ENCODE measurements at regions not wholly inside any gene's neighbourhood (a gene's known extent, or its start where the extent isn't known, plus 50 kb on each side); places are given as distances from the start of the nearest gene placed in this dataset.

DNA sequence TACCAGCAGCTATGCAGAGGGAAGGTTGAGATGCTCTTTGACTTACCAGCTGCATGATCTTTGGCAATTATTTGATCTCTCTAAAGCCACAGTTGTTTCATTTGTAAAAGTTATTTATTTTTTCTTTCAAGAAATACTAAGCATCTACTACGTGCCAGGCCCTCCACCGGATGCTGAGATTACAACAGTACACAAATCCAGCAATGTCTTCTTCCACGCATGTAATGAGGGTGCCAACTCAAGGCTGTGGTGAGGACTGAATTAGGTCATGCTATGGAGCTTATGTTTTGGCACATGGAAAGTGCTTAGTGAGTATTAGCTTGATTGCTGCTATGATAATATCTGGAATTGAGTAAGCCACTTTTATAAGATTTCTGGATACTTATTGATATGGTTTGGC is 358.2 kb downstream of the IRS2 start:
- WGBS, 2 donors, result 79 to 80% methylated on average over 3 of the region's 3 CpGs
- Histone ChIP-seq H3K9me3 (peaks cover 0 to 7% (median 0%) of the 10 kb centered on the region in 3 donors), H3K27me3 (no peaks in the 10 kb centered on the region), H3K4me3 (no peak overlapping the region), H3K36me3 (replicated peaks in 1 of 2; ENCODE audit: insufficient read depth in 1 of 2, low read depth in 2 of 2) (no peaks in the 10 kb centered on the region), H3K27ac (no peak overlapping the region), H3K4me1 (no peaks in the 10 kb centered on the region)
- ATAC-seq (no peak), DNase-seq (no peak)
- intact Hi-C loops (cut with DNase I), result no loop called here
- TF ChIP-seq, protein P1, sequence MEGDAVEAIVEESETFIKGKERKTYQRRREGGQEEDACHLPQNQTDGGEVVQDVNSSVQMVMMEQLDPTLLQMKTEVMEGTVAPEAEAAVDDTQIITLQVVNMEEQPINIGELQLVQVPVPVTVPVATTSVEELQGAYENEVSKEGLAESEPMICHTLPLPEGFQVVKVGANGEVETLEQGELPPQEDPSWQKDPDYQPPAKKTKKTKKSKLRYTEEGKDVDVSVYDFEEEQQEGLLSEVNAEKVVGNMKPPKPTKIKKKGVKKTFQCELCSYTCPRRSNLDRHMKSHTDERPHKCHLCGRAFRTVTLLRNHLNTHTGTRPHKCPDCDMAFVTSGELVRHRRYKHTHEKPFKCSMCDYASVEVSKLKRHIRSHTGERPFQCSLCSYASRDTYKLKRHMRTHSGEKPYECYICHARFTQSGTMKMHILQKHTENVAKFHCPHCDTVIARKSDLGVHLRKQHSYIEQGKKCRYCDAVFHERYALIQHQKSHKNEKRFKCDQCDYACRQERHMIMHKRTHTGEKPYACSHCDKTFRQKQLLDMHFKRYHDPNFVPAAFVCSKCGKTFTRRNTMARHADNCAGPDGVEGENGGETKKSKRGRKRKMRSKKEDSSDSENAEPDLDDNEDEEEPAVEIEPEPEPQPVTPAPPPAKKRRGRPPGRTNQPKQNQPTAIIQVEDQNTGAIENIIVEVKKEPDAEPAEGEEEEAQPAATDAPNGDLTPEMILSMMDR (IDR thresholded peaks at IDR 0.05), result no peak
- TF ChIP-seq POLR2A (IDR thresholded peaks at IDR 0.05), result no peak

DNA sequence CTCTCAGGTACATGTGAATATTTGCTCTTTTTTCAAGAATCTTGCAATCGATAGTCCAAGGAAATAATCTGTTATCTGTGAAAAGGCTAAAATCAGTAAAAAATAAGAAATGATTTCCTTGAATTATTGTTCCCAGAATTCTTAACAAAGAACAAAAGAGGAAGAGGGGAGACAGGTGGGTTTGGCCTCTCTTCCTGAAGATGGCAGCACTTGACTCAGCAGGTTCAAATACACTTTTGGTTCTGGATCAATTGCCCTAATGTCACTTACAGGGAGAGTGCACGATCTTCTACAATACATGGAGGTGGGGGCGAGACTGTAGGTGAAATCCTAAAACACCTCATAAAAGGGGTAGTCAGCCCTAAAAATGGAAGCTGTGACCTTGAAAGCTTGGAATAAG is 358.7 kb downstream of the IRS2 start:
- 59 to 66% methylated on average over 3 of the region's 3 CpGs for WGBS, 2 donors

DNA sequence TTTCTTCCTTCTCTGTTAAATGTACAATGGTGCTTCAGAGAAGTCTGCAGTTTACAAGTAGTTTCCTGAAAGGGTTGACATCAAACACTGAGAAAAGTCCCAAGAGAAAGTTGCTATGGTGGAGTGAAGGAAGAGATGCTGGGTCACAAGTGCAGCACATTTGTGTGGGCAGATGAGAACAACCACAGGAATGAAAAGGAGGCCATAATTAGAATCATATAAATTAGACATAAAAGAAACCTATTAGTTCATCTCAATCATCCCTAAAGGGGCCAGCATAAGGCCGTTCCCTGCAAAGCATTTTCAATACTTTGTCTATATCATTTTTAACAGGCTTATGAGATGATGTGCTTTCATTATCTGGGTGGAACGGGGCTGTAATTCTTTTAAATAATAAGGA is 359.2 kb downstream of the IRS2 start:
- intact Hi-C loops (cut with DNase I), result no loop called here
- 60 to 61% methylated on average over 2 of the region's 2 CpGs for WGBS, 2 donors
- TF ChIP-seq POLR2A (IDR thresholded peaks at IDR 0.05), result no peak
- TF ChIP-seq, protein P1 (IDR thresholded peaks at IDR 0.05), result no peak

More for the DNA sequence above, 358.7 kb downstream of the IRS2 start:
- H3K4me1 ChIP-seq, result no peaks in the 10 kb centered on the region
- no peaks in the 10 kb centered on the region for H3K36me3 ChIP-seq (replicated peaks in 1 of 2; ENCODE audit: insufficient read depth in 1 of 2, low read depth in 2 of 2)
- H3K27me3 ChIP-seq, result no peaks in the 10 kb centered on the region
- H3K4me3 ChIP-seq, result no peak overlapping the region
- intact Hi-C loops (cut with DNase I), result no loop called here
- no peak overlapping the region for H3K27ac ChIP-seq
- no peak for ATAC-seq
- no peak for TF ChIP-seq POLR2A (IDR thresholded peaks at IDR 0.05)
- TF ChIP-seq, protein P1 (IDR thresholded peaks at IDR 0.05), result no peak
- no peak for DNase-seq
- peaks cover 0 to 7% (median 0%) of the 10 kb centered on the region in 3 donors for H3K9me3 ChIP-seq

DNA sequence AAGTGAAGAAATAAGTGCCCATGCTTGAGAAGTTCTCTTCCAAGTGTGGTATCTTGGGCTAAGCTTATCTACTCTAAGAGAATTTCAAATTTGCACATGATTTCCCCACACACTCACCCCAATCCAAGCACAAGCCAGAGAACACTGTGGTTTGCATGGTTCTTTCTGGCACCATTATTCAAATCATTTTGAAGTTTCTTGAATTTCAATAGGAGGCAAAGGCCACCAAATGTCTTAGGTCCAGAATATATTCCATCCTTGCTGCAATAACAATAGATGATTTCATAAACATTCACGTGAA is 359.7 kb downstream of the IRS2 start:
- no peaks in the 10 kb centered on the region for H3K36me3 ChIP-seq (replicated peaks in 1 of 2; ENCODE audit: insufficient read depth in 1 of 2, low read depth in 2 of 2)
- no peak overlapping the region for H3K4me3 ChIP-seq
- no peak overlapping the region for H3K27ac ChIP-seq
- WGBS, 2 donors, result 69 to 75% methylated on average over 1 of the region's 1 CpG
- H3K27me3 ChIP-seq, result no peaks in the 10 kb centered on the region
- intact Hi-C loops (cut with DNase I), result no loop called here
- DNase-seq (no peak), ATAC-seq (no peak)
- H3K4me1 ChIP-seq, result no peaks in the 10 kb centered on the region
- TF ChIP-seq, protein P1 (IDR thresholded peaks at IDR 0.05), result no peak
- no peak for TF ChIP-seq POLR2A (IDR thresholded peaks at IDR 0.05)
- no peaks in the 10 kb centered on the region for H3K9me3 ChIP-seq

More for the DNA sequence above, 359.2 kb downstream of the IRS2 start:
- H3K27ac ChIP-seq, result no peak overlapping the region
- no peaks in the 10 kb centered on the region for H3K27me3 ChIP-seq
- H3K4me3 ChIP-seq, result no peak overlapping the region
- no peak for DNase-seq
- no peaks in the 10 kb centered on the region for H3K4me1 ChIP-seq
- ATAC-seq, result no peak
- no peaks in the 10 kb centered on the region for H3K36me3 ChIP-seq (replicated peaks in 1 of 2; ENCODE audit: insufficient read depth in 1 of 2, low read depth in 2 of 2)
- H3K9me3 ChIP-seq, result peaks cover 0 to 1% (median 0%) of the 10 kb centered on the region in 3 donors

DNA sequence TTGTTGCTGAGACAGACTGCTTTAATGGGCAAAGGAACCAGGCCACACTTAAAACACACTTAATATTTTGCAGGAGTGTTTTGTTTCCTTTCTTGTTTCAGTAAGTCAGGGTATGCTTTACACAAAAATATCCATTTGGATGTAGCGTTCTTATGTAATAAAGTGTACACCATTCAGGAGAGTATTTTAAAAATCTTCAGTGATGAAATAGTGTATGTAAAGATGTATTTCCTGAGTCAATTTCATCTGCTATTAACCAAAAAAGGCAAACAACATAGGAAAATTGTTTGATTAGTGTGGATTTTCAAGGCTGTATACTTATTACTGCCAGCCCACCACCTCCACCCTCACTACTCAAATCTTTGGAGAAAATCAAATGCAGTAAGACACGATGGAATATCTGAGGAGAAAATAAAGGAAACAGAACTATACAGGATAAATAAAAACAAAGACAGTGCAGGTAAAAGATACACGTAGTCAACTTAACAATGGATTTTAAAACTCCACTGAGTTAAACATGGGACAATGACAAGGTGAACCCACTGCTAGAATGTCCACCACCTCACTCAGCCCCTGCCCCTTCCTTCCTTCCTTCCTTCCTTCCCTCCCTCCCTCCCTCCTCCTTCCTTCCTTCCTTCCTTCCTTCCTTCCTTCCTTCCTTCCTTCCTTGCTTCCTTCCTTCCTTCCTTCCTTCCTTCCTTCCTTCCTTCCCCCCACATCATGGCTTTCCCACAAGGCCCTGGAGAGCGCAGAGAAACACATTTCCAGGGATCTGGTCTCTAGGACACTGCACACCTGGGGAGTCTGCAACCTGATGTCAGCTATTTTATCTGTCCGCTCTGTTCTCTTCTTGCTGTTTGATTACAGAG is 360.3 kb downstream of the IRS2 start:
- no peaks in the 10 kb centered on the region for H3K9me3 ChIP-seq
- ATAC-seq (no peak), DNase-seq (no peak)
- no peaks in the 10 kb centered on the region for H3K4me1 ChIP-seq
- H3K36me3 ChIP-seq (replicated peaks in 1 of 2; ENCODE audit: insufficient read depth in 1 of 2, low read depth in 2 of 2), result no peaks in the 10 kb centered on the region
- intact Hi-C loops (cut with DNase I), result no loop called here
- WGBS, 2 donors, result 66 to 70% methylated on average over 5 of the region's 5 CpGs
- no peaks in the 10 kb centered on the region for H3K27me3 ChIP-seq
- H3K4me3 ChIP-seq, result no peak overlapping the region
- no peak overlapping the region for H3K27ac ChIP-seq
- TF ChIP-seq, protein P1 (IDR thresholded peaks at IDR 0.05), result no peak
- TF ChIP-seq POLR2A (IDR thresholded peaks at IDR 0.05), result no peak
